HG03469 (cell line): ENCODE measurements at regions not wholly inside any gene's neighbourhood (a gene's known extent, or its start where the extent isn't known, plus 50 kb on each side); places are given as distances from the start of the nearest gene placed in this dataset.

Experiments used
- ATAC-seq: cut with Tn5 transposase; IDR thresholded peaks from one replicate; pipeline ENCODE4 v1.9.1; 2021; ENCODE audit warnings: mild to moderate bottlenecking, moderate library complexity, moderate number of reproducible peaks; ENCODE audit not compliant: unreplicated experiment

GRCh38 chr2:104280216-104280615, 573.7 kb upstream of the POU3F3 start:
- no peak for ATAC-seq

GRCh38 chr2:104286841-104287240, 567.1 kb upstream of the POU3F3 start:
- no peak for ATAC-seq

GRCh38 chr2:104289651-104290565, 564.0 kb upstream of the POU3F3 start:
- no peak for ATAC-seq

GRCh38 chr2:104290566-104290891, 563.4 kb upstream of the POU3F3 start:
- ATAC-seq, result no peak

- no peak for ATAC-seq
Measured at GRCh38 chr2:104312684-104313083, 541.2 kb upstream of the POU3F3 start.

- no peak for ATAC-seq
Measured at GRCh38 chr2:104318001-104318665, 535.8 kb upstream of the POU3F3 start.

GRCh38 chr2:104321116-104321795, 532.7 kb upstream of the POU3F3 start:
- no peak for ATAC-seq

- ATAC-seq, result no peak
Measured at GRCh38 chr2:104321796-104322349, 532.0 kb upstream of the POU3F3 start.

- no peak for ATAC-seq
Measured at GRCh38 chr2:104332731-104333130, 521.2 kb upstream of the POU3F3 start.

- no peak for ATAC-seq
Measured at GRCh38 chr2:104337869-104338268, 516.0 kb upstream of the POU3F3 start.

- no peak for ATAC-seq
Measured at GRCh38 chr2:104340162-104340561, 513.8 kb upstream of the POU3F3 start.

- no peak for ATAC-seq
Measured at GRCh38 chr2:104340879-104341828, 512.8 kb upstream of the POU3F3 start.

- ATAC-seq, result no peak
Measured at GRCh38 chr2:104344306-104344705, 509.6 kb upstream of the POU3F3 start.

- no peak for ATAC-seq
Measured at GRCh38 chr2:104344985-104345384, 508.9 kb upstream of the POU3F3 start.

- no peak for ATAC-seq
Measured at GRCh38 chr2:104358122-104358521, 495.8 kb upstream of the POU3F3 start.

- no peak for ATAC-seq
Measured at GRCh38 chr2:104361414-104361813, 492.5 kb upstream of the POU3F3 start.

GRCh38 chr2:104368089-104368488, 485.8 kb upstream of the POU3F3 start:
- ATAC-seq, result no peak

GRCh38 chr2:104371087-104371781, 482.7 kb upstream of the POU3F3 start:
- ATAC-seq, result no peak

GRCh38 chr2:104375206-104375605, 478.7 kb upstream of the POU3F3 start:
- ATAC-seq, result no peak
